Cardiac fibroblast (primary cell): ENCODE measurements at regions not wholly inside any gene's neighbourhood (a gene's known extent, or its start where the extent isn't known, plus 50 kb on each side); places are given as distances from the start of the nearest gene placed in this dataset.

Source experiments
- DNase-seq, 2 donors: peaks; one replicate each; pipeline versions ENCODE4 v3.0.0 to v3.0.0-alpha.2; 2010; ENCODE audit warnings: low read depth in 2 of 2
- H3K4me3 ChIP-seq, 2 donors: replicated peaks in 1 of 2; 1 replicate in 1 of 2; 2 replicates in 1 of 2; pipeline ENCODE4 v1.5.1; 2011; ENCODE audit warnings: low read depth in 2 of 2, low read length in 2 of 2, mild to moderate bottlenecking in 2 of 2, moderate library complexity in 1 of 2
- TF ChIP-seq, protein P1 (sequence below): IDR thresholded peaks from one replicate; pipeline ENCODE4 v1.5.1; 2011; ENCODE audit warnings: low read depth, mild to moderate bottlenecking, low read length, inconsistent platforms

DNA sequence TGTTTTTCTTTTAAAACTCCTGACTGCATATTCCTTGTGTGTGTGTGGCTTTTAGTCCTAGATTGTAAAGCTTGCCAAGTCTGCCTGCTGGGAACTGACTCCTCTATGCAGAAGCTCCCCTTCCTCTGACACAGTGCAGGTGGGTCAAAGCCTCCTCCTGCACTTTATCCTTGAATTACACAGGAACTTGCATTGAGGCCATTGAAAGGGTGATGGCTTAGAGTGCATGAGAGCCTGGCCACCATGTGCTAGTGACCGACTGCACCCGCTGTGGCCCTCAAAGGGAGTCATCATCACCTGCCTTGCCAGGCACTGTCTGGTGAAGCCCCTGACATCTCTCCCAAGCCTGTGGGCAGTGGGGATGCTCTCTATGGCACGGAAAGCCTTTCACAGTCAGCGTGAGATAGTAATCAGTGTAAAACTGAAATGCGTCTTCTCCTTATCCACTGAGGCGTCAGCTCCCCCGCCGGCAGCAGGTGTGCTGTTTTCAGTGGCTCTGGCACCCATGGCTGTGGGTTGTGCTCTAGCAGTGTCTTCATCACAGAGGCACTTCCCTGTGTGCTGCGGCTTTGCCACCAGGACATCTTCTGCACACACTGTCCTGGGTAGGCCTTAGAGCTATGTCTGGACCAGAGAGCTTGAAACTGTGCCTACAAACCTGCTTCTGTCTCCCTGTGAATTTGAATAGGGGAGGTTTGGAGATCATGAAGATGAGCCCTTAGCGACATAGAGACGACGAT is 87.9 kb downstream of the THBS2 start:
- DNase-seq = peak; percentile 25 to 76
- H3K4me3 ChIP-seq = no peak overlapping the region
- TF ChIP-seq, protein P1, sequence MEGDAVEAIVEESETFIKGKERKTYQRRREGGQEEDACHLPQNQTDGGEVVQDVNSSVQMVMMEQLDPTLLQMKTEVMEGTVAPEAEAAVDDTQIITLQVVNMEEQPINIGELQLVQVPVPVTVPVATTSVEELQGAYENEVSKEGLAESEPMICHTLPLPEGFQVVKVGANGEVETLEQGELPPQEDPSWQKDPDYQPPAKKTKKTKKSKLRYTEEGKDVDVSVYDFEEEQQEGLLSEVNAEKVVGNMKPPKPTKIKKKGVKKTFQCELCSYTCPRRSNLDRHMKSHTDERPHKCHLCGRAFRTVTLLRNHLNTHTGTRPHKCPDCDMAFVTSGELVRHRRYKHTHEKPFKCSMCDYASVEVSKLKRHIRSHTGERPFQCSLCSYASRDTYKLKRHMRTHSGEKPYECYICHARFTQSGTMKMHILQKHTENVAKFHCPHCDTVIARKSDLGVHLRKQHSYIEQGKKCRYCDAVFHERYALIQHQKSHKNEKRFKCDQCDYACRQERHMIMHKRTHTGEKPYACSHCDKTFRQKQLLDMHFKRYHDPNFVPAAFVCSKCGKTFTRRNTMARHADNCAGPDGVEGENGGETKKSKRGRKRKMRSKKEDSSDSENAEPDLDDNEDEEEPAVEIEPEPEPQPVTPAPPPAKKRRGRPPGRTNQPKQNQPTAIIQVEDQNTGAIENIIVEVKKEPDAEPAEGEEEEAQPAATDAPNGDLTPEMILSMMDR = no peak

DNA sequence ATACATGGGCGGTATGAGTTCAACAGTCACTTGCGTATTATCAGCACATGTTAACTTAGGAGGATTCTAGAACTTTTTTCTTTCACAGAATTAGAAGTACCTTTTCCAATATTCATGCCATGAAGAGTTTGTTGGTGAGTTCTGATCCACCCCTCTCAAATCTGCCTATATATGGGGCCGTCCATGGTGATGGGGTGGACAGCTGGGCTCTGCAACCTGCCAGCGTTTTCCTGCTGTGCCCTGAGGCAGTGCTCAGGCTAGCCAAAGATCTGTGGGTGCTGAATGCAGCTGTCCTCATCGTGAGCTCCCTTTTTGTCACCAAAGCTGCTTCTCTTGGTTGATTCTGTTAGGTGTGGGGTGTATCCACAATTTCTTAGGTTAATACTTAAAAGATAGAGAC is 88.7 kb downstream of the THBS2 start:
- H3K4me3 ChIP-seq = no peak overlapping the region
- TF ChIP-seq, protein P1 = no peak
- no peak for DNase-seq

DNA sequence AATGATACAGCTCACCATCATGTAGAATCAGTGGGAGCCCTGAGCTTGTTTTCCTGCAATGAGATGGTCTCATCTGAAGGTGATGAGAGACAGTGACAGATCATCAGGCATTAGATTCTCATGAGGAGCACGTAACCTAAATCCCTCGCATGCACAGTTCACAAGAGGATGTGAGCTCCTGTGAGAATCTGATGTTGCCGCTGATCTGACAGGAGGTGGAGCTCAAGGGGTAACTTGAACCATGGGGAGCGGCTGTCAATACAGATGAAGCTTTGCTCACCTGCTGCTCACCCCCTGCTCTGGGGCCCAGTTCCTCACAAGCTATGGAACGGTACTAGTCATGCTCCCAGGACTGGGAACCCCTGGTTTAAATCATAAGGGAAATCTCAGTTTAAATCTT is 89.2 kb downstream of the THBS2 start:
- no peak for DNase-seq
- TF ChIP-seq, protein P1 = no peak
- H3K4me3 ChIP-seq = no peak overlapping the region

DNA sequence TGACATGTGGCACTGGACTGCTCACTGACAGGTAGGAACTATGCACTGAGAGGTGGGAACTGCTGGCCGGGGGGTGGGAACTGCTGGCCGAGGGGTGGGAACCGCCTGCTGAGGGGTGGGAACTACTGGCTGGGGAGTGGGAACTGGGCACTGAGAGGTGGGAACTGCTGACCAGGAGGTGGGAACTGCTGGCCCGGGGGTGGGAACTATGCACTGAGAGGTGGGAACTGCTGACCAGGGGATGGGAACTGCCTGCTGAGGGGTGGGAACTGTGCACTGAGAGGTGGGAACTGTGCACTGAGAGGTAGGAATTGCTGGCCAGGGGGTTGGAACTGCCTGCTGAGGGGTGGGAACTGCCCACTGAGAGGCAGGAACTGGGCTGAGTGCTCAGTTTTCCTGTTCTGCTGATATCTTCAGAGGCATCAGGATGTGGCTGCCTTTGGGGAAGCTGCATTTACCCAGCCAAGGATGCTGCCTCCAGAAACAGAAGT is 90.2 kb downstream of the THBS2 start:
- DNase-seq = peak; percentile 64 to 71
- peak overlapping the region in 1 of 2 donors; percentile 32 for H3K4me3 ChIP-seq
- TF ChIP-seq, protein P1 = no peak

DNA sequence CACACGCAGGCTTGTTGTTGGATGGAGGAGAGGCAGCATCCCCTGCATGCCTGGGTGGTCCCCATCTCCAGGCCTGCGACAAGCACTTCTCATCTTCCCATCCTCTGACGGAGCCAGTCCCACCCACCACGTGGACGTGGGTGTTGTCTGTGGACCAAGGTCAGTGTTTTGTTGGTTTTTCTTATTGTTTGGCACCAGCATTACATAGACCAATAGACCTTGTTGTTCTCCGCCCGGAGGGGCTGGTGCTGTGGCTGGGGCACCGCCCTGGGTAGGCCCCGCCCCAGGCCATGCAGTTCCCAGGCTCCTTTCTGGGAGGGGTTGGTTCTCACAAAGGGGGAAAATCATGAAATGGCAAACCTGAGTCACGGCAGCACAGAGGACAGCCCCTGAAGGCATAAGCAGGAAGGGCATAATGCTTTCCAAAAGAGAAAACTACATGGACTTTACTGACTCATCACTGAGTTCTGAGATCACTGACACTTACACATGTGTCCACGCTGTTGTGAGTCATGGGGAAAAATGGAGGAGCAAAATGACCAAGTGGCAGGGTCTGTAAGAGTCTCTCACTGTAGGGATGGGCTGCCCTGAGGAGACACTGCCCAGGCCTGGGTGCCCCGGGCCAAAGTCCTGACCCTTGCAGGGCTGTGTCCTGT is 90.8 kb downstream of the THBS2 start:
- TF ChIP-seq, protein P1 = no peak
- peak; percentile 95 to 100 for DNase-seq
- H3K4me3 ChIP-seq = peak overlapping the region in 1 of 2 donors; percentile 40

DNA sequence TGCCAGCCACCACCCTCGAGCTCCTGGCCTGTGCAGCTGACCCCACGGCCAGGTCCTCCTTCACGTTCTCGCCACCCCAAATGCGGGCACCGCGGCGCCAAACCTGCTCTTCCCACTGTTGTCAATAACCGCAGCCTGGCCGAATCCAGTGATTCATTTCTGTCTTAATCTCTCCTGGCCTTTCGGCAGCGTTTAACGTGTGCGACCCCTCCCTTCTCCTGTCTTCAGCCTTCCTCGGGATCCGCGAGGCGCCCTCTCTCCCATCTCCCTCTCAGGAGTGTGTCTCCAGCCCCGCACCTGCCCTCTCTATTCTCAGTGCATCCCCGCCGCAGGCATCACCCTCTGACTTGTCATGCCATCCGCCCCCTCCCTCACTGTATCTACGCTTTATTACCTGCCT is 91.4 kb downstream of the THBS2 start:
- H3K4me3 ChIP-seq = peak overlapping the region in 1 of 2 donors; percentile 40
- no peak for DNase-seq
- TF ChIP-seq, protein P1 = no peak
